GM18907 (cell line): ENCODE measurements at regions not wholly inside any gene's neighbourhood (a gene's known extent, or its start where the extent isn't known, plus 50 kb on each side); places are given as distances from the start of the nearest gene placed in this dataset.

Experiments
- ATAC-seq: cut with Tn5 transposase; IDR thresholded peaks from one replicate; pipeline ENCODE4 v1.9.1; 2021; ENCODE audit warnings: mild to moderate bottlenecking, moderate library complexity; ENCODE audit not compliant: unreplicated experiment

- no peak for ATAC-seq
Observed at GRCh38 chr22:46053563-46054090, 76.7 kb upstream of the WNT7B start.

GRCh38 chr22:46054091-46055073 lies 77.4 kb upstream of the WNT7B start:
- ATAC-seq, result no peak

- ATAC-seq, result no peak
Observed at GRCh38 chr22:46055181-46055875, 78.4 kb upstream of the WNT7B start.

GRCh38 chr22:46055911-46056545 lies 79.1 kb upstream of the WNT7B start:
- no peak for ATAC-seq

- ATAC-seq, result no peak
Observed at GRCh38 chr22:46056546-46057245, 79.7 kb upstream of the WNT7B start.

- no peak for ATAC-seq
Observed at GRCh38 chr22:46057246-46058090, 80.5 kb upstream of the WNT7B start.

GRCh38 chr22:46058091-46058420 lies 81.1 kb upstream of the WNT7B start:
- peak; percentile 78 for ATAC-seq

GRCh38 chr22:46058591-46059519 lies 81.9 kb upstream of the WNT7B start:
- ATAC-seq, result no peak

GRCh38 chr22:46060292-46061123 lies 83.5 kb upstream of the WNT7B start:
- no peak for ATAC-seq

- no peak for ATAC-seq
Observed at GRCh38 chr22:46061124-46061500, 84.2 kb upstream of the WNT7B start.

GRCh38 chr22:46061501-46062231 lies 84.7 kb upstream of the WNT7B start:
- ATAC-seq, result no peak

GRCh38 chr22:46062232-46062615 lies 85.3 kb upstream of the WNT7B start:
- no peak for ATAC-seq

GRCh38 chr22:46062971-46063631 lies 86.1 kb upstream of the WNT7B start:
- no peak for ATAC-seq

- no peak for ATAC-seq
Observed at GRCh38 chr22:46063846-46064227, 86.5 kb upstream of the PPARA start.

- no peak for ATAC-seq
Observed at GRCh38 chr22:46064228-46064965, 85.9 kb upstream of the PPARA start.

GRCh38 chr22:46064966-46065666 lies 85.2 kb upstream of the PPARA start:
- ATAC-seq, result no peak
